GM19043 (cell line): ENCODE measurements at regions not wholly inside any gene's neighbourhood (a gene's known extent, or its start where the extent isn't known, plus 50 kb on each side); places are given as distances from the start of the nearest gene placed in this dataset.
"Not testable (repeated sequence)": the region's sequence is repeated elsewhere in the genome, so short reads cannot be mapped to it uniquely, and the experiment has no call there.

Source experiments
- ATAC-seq: cut with Tn5 transposase; IDR thresholded peaks from one replicate; pipeline ENCODE4 v1.9.1; 2021; ENCODE audit warnings: low read depth; ENCODE audit not compliant: unreplicated experiment

GRCh38 chr14:44453433-44454171, 53.5 kb downstream of the FSCB start:
- ATAC-seq = no peak

GRCh38 chr14:44450232-44450631, 56.9 kb downstream of the FSCB start:
- ATAC-seq = not testable (repeated sequence)

DNA sequence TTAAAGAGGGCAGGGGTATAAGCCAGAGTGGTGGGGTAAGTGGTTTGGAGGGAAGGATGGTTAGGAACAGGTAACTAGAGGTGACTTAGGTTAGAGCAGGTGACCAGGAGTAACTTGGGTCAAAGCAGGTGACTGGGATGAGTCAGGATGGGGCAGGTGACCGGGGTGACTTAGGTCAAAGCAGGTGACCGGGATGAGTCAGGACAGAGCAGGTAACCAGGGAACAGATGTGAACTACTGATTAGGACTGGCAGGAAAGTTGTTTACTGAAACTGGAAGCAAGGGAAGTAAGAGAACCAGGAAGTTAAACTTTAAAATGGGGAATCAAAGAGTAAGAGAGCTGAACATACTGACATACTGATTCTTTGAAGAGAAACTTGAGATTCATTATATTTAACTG, 57.4 kb downstream of the FSCB start:
- ATAC-seq = no peak

DNA sequence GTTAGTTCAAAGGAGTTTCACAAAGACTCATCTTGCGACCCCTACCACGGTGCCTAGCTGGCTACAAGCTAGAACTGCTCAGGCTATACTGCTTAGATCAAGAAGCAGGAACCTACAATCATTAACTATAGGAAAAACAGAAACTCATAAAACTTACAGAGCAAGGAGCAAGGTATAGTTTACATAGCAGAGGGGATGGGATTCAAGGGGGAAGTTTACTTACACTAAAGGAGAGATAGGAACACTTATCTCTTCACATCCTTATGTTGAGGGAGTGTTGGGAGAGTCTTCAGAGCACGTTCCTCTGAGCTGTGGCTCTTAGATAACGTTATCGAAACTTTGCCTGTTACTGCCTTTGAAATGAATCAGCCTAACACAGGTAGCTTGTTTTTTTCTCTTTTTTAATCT, 58.1 kb downstream of the FSCB start:
- no peak for ATAC-seq

DNA sequence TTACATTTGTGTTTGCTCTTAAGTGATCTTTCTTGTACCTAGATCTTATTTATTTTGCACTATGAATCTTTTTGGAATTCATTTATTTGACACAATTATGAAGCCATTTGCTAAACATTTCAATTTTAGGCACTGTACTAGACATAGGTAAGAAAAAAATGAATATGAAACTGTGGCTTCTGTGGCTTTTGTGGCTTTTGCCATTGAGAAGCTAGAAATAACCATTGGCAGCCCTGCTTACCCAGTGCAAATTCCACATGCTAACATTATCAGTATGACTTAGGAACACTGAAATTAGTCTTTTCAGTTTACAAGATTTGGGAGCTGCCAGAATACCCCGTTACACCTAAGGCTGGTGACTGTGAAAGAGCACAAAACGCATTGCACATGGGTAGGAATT, 60.1 kb downstream of the FSCB start:
- no peak for ATAC-seq

GRCh38 chr14:44444454-44444853, 62.6 kb downstream of the FSCB start:
- no peak for ATAC-seq

DNA sequence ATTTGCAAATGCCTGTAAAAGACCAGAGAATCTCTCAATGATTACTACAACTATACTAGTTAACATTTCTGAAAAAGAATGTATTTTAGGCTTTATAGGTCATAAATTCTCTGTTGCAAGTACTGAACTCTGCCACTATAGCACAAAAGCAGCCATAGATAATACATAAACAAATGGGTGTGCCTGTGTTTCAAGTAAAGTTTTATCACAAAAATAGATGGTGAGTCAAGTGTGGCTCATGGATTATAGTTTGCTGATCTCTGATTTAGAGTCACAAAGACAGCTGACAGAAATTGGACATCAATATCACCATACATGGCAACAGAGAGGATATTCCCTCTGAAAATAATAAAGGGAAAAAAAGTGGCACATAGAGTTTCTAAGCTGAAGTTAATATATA, 68.1 kb downstream of the FSCB start:
- ATAC-seq = no peak

DNA sequence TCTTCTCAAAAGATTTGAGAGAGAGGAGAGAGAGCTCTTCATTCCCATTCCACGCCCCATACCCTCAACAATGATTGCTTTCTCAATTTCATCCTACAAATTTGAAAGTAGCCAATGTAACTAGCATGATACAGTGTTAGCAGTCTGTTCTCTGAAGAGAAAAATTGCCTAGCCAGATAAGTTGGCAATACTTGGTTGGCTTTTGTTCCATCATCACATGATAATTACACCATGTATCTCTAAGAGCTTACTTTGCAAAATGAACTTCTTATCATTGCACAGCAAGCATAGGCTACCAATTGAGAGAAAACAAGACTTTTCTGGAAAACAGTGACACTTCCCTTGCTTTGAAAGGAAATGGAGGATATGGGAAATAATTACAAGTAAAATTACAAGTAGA, 68.9 kb downstream of the FSCB start:
- no peak for ATAC-seq

GRCh38 chr14:44436458-44436857, 70.6 kb downstream of the FSCB start:
- no peak for ATAC-seq

GRCh38 chr14:44428231-44428945, 78.7 kb downstream of the FSCB start:
- ATAC-seq = no peak

DNA sequence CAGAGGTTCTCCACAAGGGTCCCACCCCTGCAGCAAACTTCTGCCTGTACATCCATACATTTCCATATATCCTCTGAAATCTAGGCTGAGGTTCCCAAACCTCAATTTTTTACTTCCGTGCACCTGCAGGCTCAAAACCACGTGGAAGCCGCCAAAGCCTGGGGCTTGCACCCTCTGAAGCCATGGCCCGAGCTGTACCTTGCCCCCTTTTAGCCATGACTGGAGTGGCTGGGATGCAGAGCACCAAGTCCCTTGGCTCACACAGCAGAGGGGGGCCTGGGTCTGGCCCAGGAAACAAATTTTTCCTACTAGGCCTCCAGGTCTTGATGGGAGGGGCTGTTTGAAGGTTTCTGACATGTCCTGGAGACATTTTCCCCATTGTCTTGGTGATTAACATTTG, 84.4 kb downstream of the FSCB start:
- ATAC-seq = no peak

GRCh38 chr14:44420226-44420625, 86.9 kb downstream of the FSCB start:
- no peak for ATAC-seq

GRCh38 chr14:44418856-44419255, 88.2 kb downstream of the FSCB start:
- no peak for ATAC-seq

GRCh38 chr14:44417809-44418208, 89.3 kb downstream of the FSCB start:
- ATAC-seq = no peak

DNA sequence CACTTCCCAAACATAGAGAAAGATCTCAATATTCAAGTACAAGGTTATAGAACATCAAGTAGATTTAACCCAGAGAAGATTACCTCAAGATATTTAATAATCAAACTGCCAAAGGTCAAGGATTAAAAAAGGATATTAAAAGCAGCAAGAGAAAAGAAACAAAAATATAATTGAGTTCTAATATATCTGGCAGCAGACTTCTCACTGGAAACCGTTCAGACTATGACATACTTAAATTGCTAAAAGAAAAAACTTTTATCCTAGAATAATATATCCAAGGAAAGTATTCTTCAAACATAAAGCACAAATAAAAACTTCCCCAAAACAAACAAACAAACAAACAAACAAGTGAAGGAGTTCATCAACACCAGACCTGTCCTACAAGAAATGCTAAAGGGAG, 92.4 kb downstream of the FSCB start:
- no peak for ATAC-seq

DNA sequence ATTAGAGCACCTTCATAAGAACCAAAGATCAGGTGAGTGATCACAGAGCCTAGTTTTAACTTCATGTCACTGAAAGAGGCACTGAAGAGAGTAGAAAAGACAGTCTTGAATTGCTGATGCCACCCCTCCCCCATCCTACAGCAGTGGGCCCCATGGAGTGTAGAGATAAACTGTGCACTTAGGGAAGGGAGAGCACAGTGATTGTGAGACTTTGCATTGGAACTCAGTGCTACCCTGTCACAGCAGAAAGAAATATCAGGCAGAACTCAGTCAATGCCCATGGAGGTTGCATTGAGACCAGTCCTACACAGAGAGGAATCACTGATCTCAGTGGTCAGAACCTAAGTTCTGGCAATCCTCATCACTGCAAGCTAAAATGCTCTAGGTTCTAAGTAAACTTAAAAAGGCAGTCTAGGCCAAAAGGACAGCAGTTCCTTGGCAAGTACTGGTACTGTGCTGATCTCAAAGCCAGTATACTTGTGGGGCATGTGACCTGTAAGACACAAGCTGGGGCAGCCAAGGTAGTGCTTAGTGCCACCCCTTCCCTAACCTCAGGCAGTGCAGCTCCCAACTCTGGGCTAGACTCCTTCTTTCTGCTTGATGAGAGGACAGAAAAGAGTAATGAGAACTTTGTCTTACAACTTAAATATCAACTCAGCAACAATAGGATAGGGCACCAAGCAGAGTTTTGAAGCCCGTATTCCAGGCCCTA, 94.1 kb downstream of the FSCB start:
- ATAC-seq = no peak

- ATAC-seq = no peak
Observed at GRCh38 chr14:44405011-44405486, 102.0 kb downstream of the FSCB start.

GRCh38 chr14:44404599-44404998, 102.5 kb downstream of the FSCB start:
- ATAC-seq = no peak

DNA sequence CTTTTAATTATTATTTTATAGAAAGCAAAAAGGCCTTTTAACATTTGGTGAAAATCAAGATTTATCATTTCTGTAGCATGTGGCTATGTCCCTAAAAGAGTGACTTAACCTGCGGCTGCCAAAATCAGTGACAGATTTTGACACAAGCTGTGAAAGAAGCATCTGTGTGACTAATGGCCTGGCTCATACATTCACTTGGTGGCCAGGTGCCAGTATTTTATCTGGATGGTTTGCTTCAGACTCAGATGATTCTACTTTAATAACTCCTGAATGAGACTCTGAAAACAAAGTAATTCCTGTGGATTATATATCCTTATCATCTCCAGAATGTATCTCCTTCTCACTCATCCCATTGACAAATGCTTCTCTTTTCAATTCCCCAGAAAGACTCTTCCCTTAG, 103.0 kb downstream of the FSCB start:
- ATAC-seq = no peak

DNA sequence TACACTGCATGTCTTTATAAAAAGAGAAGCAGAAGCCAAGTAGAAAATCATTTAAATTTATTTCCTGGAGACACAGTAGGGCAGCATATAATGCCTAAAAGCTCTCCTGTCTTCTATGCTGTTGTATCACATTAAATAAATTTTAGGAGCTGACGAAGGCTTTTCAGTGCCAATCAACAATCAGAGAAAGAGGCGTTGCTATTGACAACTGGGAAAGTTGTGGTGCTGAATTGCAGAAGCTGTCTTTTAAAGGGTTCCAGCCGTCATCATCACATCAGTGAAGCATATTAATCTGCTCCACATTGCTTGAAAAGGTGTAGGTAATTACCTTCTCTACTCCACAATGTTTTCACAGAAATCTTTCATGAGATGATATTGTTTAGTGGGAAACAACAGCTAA, 103.9 kb downstream of the FSCB start:
- no peak for ATAC-seq

DNA sequence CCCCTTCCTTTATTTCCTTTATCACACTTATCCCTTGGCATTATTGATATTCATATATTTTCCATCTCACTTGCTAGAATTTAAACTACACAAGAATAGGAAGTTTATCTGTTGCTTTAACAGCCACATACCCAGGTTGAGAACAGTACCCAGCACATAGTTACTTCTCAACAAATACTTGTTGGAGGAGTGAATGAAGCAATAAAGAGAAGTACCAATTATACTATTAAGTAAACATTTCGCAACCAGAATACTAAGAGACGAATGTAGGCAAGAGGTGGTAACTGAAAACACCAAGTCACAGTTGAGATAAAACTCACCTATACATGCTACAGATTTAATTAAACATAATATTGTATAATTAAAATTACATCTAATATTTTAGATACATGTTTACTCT, 110.9 kb downstream of the FSCB start:
- ATAC-seq = no peak

DNA sequence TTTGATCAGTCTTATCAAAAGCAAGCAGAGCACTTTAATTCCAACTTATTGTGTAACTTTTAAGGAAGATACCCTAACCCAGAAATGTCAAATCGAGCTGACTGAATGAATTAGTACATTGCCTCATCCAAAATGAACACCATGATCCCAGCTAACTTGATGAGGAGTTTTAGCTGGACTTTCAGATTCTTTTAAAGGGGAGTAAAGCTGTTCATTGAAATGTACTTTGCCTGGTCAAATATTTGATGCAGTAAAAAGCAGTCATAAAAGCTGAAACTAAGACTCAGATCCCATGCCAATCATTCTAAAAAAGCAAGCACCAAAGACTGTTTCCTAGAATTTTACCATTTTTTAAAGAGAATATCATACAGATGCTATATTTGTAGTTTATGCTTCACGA, 114.1 kb downstream of the FSCB start:
- no peak for ATAC-seq
